ENCODE measurements at regions not wholly inside any gene's neighbourhood (a gene's known extent, or its start where the extent isn't known, plus 50 kb on each side); places are given as distances from the start of the nearest gene placed in this dataset.

DNA sequence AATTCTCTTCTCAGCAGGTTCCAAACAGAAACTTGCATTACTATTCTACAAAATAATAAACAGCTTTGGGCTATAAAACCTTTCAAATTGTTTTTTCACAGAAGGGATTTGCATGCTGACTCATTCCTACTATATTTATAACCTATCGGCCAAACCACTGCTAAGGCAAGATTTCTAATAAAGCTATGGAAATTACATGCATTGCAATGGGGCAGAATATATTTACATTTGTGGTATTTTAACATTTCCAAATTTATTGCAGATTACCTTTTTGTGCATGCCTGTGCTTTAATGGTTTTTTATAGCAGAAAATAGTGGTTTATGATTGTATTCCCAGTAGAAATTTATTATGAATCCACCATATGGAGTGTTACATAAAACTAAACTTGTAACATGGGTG is 69.0 kb upstream of the NPVF start:
- Histone ChIP-seq H3K27ac (replicated peaks) (no peak overlapping the region), H3K36me3 (no peaks in the 10 kb centered on the region), H3K4me3 (no peak overlapping the region), H3K9me3 (replicated peaks) (no peaks in the 10 kb centered on the region), H3K27me3 (ENCODE audit: low read depth) (no peaks in the 10 kb centered on the region), H3K4me1 (no peaks in the 10 kb centered on the region)
- DNase-seq: no peak
- TF ChIP-seq, protein P1, sequence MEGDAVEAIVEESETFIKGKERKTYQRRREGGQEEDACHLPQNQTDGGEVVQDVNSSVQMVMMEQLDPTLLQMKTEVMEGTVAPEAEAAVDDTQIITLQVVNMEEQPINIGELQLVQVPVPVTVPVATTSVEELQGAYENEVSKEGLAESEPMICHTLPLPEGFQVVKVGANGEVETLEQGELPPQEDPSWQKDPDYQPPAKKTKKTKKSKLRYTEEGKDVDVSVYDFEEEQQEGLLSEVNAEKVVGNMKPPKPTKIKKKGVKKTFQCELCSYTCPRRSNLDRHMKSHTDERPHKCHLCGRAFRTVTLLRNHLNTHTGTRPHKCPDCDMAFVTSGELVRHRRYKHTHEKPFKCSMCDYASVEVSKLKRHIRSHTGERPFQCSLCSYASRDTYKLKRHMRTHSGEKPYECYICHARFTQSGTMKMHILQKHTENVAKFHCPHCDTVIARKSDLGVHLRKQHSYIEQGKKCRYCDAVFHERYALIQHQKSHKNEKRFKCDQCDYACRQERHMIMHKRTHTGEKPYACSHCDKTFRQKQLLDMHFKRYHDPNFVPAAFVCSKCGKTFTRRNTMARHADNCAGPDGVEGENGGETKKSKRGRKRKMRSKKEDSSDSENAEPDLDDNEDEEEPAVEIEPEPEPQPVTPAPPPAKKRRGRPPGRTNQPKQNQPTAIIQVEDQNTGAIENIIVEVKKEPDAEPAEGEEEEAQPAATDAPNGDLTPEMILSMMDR (IDR thresholded peaks at IDR 0.05; ENCODE audit: borderline replicate concordance): no peak
- intact Hi-C loops (cut with micrococcal nuclease): no loop called here

DNA sequence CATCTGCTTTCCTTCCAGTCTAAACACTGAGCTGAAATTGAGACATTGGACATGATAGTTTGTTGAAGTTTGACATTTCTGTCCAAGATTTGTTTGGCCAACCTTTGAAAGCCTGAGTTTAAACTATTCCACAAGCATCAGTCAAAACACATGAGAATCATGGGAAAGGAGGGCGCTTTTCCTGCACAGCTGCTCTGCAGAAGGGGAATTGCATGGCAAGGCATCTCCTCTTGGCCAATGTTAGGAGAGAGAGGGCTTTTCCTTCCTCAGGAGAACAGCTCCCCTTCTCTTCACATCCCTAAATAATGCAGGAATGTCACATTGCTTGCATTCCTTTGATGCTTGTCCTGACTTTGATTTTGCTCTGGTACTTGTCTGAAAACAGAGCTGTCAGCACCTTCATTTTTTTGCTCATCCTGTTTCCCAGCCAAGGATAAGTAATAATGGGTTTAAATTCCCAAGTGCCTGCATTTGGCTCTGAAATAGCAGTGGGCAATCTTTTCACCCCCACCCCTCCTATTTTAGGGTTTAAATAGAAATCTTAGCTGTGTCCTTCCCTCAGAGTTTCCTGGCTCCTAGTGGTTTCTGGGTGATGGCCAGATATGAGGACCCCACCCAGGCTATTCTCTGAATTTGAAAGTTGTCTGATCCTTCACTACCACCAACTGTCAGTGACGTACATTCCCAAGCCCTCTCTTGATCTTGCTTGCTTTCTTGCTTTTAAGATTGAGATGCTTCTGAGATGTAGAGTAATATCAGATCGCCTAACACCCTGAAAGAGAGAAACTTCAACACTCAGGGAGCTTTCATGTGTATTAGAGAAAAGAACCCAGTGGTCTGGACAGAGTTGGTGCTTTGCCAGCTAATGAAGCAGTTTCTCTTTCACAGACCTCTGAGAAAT is 75.2 kb upstream of the NPVF start:
- no peaks in the 10 kb centered on the region for H3K9me3 ChIP-seq (replicated peaks)
- H3K36me3 ChIP-seq: no peaks in the 10 kb centered on the region
- peak overlapping the region; percentile 27 for H3K27ac ChIP-seq (replicated peaks)
- H3K27me3 ChIP-seq (ENCODE audit: low read depth): no peaks in the 10 kb centered on the region
- no peak for DNase-seq
- peaks cover 17% of the 10 kb centered on the region for H3K4me1 ChIP-seq
- H3K4me3 ChIP-seq: peak overlapping the region; percentile 10
- TF ChIP-seq, protein P1 (IDR thresholded peaks at IDR 0.05; ENCODE audit: borderline replicate concordance): no peak
- intact Hi-C loops (cut with micrococcal nuclease): no loop called here

DNA sequence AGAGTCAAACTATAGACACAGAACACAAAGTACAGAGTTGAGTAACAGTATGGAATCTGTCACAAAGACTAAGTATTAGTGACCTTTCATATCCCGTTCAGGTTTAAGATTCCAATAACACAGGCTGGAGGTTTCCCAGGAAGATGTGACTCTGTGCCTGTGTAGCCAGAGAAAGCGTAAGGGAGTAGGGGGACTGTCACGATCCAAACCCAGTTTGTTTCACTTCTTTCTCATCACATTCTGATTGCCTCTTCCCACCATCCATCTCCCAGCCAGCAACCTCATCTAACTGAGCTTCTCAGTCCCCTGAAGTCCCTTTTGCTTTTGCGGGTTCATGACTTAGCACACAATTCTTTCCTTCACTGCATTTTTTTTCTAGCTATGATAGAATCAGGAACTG is 76.4 kb upstream of the NPVF start:
- peaks cover 17% of the 10 kb centered on the region for H3K4me1 ChIP-seq
- no peak overlapping the region for H3K4me3 ChIP-seq
- no peaks in the 10 kb centered on the region for H3K27me3 ChIP-seq (ENCODE audit: low read depth)
- TF ChIP-seq, protein P1 (IDR thresholded peaks at IDR 0.05; ENCODE audit: borderline replicate concordance): no peak
- intact Hi-C loops (cut with micrococcal nuclease): no loop called here
- H3K36me3 ChIP-seq: no peaks in the 10 kb centered on the region
- DNase-seq: no peak
- no peaks in the 10 kb centered on the region for H3K9me3 ChIP-seq (replicated peaks)
- no peak overlapping the region for H3K27ac ChIP-seq (replicated peaks)

DNA sequence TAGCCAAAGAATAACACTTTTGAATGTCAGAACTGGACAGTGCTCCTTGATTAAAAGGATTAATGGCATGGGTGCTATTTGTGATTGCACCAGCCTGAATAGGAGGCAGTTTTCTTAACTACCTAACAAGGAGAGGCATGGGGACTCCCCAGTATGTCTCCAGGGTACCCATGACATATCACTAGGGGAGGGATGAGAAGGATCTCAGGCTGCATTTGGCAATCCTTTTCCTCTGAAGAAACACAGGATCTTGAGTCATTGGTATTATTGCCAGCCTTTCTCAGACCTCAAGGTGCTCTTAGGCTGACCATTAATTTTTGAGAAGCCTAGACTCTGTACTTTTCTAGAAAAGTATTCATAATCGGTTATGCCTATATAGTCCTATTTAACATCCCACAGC is 77.5 kb upstream of the NPVF start:
- intact Hi-C loops (cut with micrococcal nuclease): no loop called here
- TF ChIP-seq, protein P1 (IDR thresholded peaks at IDR 0.05; ENCODE audit: borderline replicate concordance): no peak
- Histone ChIP-seq H3K27ac (replicated peaks) (no peak overlapping the region), H3K36me3 (no peaks in the 10 kb centered on the region), H3K4me3 (no peak overlapping the region), H3K27me3 (ENCODE audit: low read depth) (no peaks in the 10 kb centered on the region), H3K9me3 (replicated peaks) (no peaks in the 10 kb centered on the region), H3K4me1 (peaks cover 17% of the 10 kb centered on the region)
- DNase-seq: no peak

DNA sequence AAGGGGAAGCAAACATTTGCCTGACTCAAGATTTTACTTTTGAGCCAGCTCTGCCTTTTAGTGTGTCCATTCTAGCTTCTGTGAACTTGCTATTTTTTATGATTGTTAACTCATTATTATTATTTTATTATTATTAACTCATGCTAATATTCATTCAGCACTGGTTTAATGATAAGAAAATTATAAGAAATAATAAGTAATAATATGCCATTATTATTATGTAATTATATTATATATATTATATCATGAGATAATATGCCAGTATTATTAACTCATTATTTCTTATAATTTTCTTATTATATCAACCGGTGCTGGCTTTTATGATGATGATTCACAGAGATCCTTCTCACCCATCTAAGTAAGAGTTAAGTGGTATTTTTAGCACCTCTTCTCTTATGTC is 79.3 kb upstream of the NPVF start:
- H3K4me1 ChIP-seq: peaks cover 17% of the 10 kb centered on the region
- DNase-seq: no peak
- TF ChIP-seq, protein P1 (IDR thresholded peaks at IDR 0.05; ENCODE audit: borderline replicate concordance): no peak
- H3K4me3 ChIP-seq: no peak overlapping the region
- no peaks in the 10 kb centered on the region for H3K27me3 ChIP-seq (ENCODE audit: low read depth)
- H3K27ac ChIP-seq (replicated peaks): no peak overlapping the region
- intact Hi-C loops (cut with micrococcal nuclease): no loop called here
- H3K9me3 ChIP-seq (replicated peaks): no peaks in the 10 kb centered on the region
- H3K36me3 ChIP-seq: no peaks in the 10 kb centered on the region

All from left ventricle myocardium inferior (tissue), 1 donor.